Umbilical cord (tissue), 1 donor: ENCODE measurements at regions not wholly inside any gene's neighbourhood (a gene's known extent, or its start where the extent isn't known, plus 50 kb on each side); places are given as distances from the start of the nearest gene placed in this dataset.

Experiments
- DNase-seq: peaks from one replicate; pipeline ENCODE4 v3.0.0-alpha.2; 2015; ENCODE audit warnings: low spot score

DNA sequence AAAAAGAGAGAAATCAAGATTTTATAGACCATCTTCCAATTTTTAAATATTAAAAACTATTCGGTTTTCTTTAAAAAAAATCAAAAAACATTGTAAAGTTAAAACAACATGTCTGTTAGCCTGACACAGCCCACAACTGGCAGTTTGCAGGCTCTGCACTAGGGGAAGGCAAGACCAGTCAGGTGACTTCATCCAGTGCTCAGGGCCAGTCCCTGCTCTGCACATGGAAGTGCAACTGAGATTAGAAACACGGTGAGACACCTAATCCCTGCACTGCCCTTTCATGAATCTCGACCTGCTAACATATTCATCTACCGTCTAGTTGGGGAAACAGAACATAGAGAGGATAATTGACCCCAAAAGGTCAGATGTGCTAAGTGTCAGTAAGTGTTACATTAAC lies 135.2 kb downstream of the BARD1 start:
- DNase-seq, result no peak

GRCh38 chr2:214671319-214671885 lies 138.1 kb downstream of the BARD1 start:
- no peak for DNase-seq

DNA sequence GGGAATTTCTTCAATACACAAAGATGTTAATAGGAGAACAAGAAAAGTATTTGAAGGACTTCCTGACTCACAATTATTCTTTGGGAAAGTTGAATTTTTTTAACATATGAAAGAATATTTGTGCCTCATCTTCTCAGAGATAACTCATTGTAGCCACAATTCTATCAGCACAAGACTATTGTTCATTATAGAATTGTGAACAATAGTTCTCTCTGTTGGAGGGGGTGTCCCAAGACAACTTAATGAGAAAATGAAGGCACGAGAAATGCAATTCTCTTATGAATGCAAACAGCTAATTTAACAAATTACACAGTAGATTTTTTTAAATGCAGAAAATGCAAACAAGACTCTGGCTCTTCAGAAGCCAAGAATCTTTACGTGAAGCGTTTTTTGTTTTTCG lies 157.0 kb downstream of the BARD1 start:
- no peak for DNase-seq

- DNase-seq, result no peak
Measured at GRCh38 chr2:214651451-214651850, 158.0 kb downstream of the BARD1 start.

GRCh38 chr2:214649440-214650205 lies 159.9 kb downstream of the BARD1 start:
- DNase-seq, result no peak

GRCh38 chr2:214648520-214648919 lies 161.0 kb downstream of the BARD1 start:
- DNase-seq, result no peak

DNA sequence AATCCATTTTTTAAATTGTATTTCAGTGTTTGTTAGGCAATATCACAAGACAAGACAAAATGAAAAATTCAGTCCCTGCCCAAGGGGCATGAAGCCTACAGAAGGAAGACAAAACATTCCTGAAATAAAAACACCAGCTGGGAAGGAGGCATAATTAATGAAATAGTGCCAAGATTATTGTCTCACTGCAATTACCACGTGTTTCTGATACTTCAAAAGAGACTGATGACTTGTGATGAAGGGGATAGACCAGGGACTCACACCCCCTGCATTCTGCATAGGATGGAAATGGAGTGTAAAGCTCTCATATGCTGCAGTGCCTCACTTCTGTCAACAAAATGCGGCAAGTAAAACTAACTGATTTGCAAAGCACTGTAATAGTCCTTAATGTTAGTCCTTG lies 178.1 kb downstream of the BARD1 start:
- DNase-seq, result no peak

DNA sequence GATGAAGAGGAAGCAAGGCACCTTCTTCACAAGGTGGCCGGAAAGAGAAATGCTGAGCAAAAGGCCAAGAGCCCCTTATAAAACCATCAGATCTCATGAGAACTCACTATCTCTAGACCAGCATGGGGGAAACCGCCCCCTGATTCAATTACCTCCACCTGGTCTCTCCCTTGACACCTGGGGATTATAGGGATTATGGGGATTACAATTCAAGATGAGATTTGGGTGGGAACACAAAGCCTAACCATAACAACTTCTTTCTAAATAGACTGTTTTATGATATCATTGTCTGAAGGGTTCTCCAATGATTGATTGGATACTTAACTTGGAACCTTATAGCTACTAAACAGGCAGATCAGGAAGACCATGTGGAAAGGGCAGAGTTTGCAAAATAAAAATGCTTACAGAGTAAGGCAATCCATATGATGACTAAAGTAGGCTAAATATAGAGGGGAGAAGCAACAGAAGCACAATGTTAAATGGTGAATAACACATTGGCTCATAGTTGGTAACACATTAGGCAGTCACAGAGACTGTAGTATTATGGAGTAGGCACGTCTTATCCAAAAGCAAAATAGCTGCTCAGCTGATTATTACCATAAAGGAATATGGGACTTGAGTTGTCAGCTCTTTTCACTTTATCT lies 179.0 kb downstream of the BARD1 start:
- DNase-seq, result peak; percentile 15

DNA sequence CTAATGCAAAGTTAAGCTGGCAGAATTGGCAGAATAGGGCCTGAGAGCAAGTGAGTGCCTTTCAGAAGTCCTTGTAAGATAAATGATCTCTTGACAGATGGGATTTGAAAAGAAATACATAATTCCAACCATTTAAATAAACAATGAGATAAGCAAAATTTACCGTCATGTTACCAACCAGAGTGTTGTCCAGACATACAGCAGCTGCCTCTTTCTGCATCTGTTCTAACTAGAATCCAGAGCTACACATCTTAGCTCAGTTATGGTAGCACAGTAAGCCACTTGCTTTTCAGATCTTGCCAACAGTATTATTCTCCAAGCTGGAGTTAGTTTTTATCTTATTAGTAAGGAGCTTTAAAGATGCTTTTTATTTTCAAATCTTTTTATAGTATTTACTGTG lies 179.6 kb downstream of the BARD1 start:
- peak; percentile 73 for DNase-seq
